Prostate gland (tissue), 2 donors: ENCODE measurements at regions not wholly inside any gene's neighbourhood (a gene's known extent, or its start where the extent isn't known, plus 50 kb on each side); places are given as distances from the start of the nearest gene placed in this dataset.

Source experiments
- POLR2A ChIP-seq: fragments of 450-650 bp; IDR thresholded peaks from one replicate; pipeline ENCODE4 v1.6.1; 2016; ENCODE audit warnings: antibody characterized with exemption, mild to moderate bottlenecking
- TF ChIP-seq, protein P1 (sequence below), 4 experiments: fragments of 200-600 bp in 2 of 4; fragments of 450-650 bp in 2 of 4; sonication (generic) in 2 of 4; IDR thresholded peaks; 1 replicate in 3 of 4; 2 replicates in 1 of 4; pipeline ENCODE4 v1.5.1; 2016 to 2019; ENCODE audit warnings: antibody characterized with exemption in 4 of 4, mild to moderate bottlenecking in 2 of 4, moderate library complexity in 2 of 4

DNA sequence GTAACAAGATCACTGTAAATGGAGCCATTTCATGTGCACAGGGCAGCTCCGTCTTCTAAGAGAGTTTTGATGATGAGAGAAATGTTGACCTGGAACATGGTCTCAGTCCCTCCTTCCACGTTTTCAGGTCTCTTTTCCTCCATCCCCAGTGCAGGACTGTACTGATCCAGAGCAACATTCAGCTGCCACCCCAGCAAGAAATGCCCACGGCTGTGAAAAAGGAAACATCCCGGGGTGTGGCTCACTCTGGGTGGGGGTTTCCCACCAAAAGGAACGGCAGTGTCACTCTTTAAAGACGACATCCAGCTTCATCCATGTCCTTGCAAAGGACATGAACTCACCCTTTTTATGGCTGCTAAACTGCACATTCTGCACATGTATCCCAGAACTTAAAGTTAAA is 92.6 kb downstream of the ERMARD start:
- TF ChIP-seq, protein P1, sequence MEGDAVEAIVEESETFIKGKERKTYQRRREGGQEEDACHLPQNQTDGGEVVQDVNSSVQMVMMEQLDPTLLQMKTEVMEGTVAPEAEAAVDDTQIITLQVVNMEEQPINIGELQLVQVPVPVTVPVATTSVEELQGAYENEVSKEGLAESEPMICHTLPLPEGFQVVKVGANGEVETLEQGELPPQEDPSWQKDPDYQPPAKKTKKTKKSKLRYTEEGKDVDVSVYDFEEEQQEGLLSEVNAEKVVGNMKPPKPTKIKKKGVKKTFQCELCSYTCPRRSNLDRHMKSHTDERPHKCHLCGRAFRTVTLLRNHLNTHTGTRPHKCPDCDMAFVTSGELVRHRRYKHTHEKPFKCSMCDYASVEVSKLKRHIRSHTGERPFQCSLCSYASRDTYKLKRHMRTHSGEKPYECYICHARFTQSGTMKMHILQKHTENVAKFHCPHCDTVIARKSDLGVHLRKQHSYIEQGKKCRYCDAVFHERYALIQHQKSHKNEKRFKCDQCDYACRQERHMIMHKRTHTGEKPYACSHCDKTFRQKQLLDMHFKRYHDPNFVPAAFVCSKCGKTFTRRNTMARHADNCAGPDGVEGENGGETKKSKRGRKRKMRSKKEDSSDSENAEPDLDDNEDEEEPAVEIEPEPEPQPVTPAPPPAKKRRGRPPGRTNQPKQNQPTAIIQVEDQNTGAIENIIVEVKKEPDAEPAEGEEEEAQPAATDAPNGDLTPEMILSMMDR (IDR thresholded peaks at IDR 0.05) = no peak
- TF ChIP-seq POLR2A = no peak
